Small intestine (tissue), 7 donors: ENCODE measurements at regions not wholly inside any gene's neighbourhood (a gene's known extent, or its start where the extent isn't known, plus 50 kb on each side); places are given as distances from the start of the nearest gene placed in this dataset.

Source experiments
- DNase-seq, 2 donors: peaks; one replicate each; pipeline versions ENCODE4 v3.0.0 to v3.0.0-alpha.2; 2013
- FAIRE-seq: peaks from 2 replicates; lab custom pipeline; 2012; peaks lifted over from hg19 to GRCh38; lab: Jason Lieb, UNC
- H3K27ac ChIP-seq, 3 donors: one replicate each; pipeline ENCODE4 v1.5.1; 2013; ENCODE audit warnings: low read length in 2 of 3, mild to moderate bottlenecking in 2 of 3, control low read depth in 1 of 3, inconsistent platforms in 1 of 3, low read depth in 1 of 3, moderate library complexity in 1 of 3
- H3K27me3 ChIP-seq, 3 donors: one replicate each; pipeline ENCODE4 v1.6.1; 2013; ENCODE audit warnings: low read length in 3 of 3, inconsistent platforms in 1 of 3; ENCODE audit not compliant: control insufficient read depth in 3 of 3, insufficient read depth in 3 of 3
- H3K36me3 ChIP-seq, 3 donors: one replicate each; pipeline ENCODE4 v1.6.1; 2013; ENCODE audit warnings: low read length in 3 of 3, inconsistent platforms in 1 of 3, low read depth in 1 of 3, mild to moderate bottlenecking in 1 of 3, moderate library complexity in 1 of 3; ENCODE audit not compliant: control insufficient read depth in 3 of 3, insufficient read depth in 2 of 3
- H3K4me1 ChIP-seq, 3 donors: one replicate each; pipeline ENCODE4 v1.6.1; 2013; ENCODE audit warnings: low read length in 2 of 3, inconsistent platforms in 1 of 3, low read depth in 1 of 3, mild to moderate bottlenecking in 1 of 3, moderate library complexity in 1 of 3; ENCODE audit not compliant: control insufficient read depth in 3 of 3, insufficient read depth in 2 of 3
- H3K4me3 ChIP-seq, 3 donors: one replicate each; pipeline ENCODE4 v1.5.1; 2013; ENCODE audit warnings: low read length in 3 of 3, control low read depth in 1 of 3, inconsistent platforms in 1 of 3, low read depth in 1 of 3, mild to moderate bottlenecking in 1 of 3, moderate library complexity in 1 of 3
- H3K9me3 ChIP-seq, 2 donors: one replicate each; pipeline ENCODE4 v1.6.1; 2013; ENCODE audit warnings: low read depth in 1 of 2, low read length in 1 of 2; ENCODE audit not compliant: control insufficient read depth in 2 of 2, insufficient read depth in 1 of 2
- WGBS, 3 donors: extraction: QIAGEN DNeasy Blood & Tissue Kit; methylation state at CpG; one replicate each; pipeline ENCODE4 v1.1.7; 2013; 5-methylcytosine and 5-hydroxymethylcytosine counted together
- donor health status: healthy with polysubstance abuse.
- donor health status: control.
- donor health status: control.
- donor health status: Bipolar disorder and iron deficiency.
- donor health status: healthy.

DNA sequence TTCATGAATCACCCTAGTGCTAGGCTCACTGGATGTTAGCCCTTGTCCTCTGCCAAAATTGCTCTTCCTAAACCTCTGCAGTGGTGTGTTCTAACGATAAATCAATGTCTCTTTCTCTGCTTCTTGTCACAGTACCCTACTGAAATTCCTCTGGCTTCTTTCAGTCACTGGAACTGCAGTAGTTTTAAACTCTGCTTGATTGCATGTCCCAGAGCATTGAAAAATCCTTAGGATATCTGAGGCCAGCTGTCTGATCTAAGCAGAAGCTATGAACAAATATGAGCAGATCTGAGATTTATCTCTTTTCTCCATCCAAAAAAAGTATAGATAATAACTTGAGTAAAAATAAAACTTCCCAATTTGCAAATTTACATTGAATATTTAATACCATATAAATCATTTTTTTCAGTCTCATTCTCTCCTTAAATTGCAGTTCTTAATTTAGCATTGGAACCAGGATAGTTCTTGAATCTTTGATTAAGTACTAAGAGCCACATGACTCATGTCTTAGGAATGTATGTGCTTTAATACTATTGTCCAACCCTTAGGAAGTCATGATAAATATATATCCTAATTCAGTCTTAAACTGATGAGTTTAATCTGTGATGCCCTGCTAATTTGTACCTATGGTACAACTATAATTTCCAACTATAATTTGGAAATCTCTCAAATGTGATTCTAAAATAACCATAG lies 169.7 kb downstream of the PDHA2 start:
- FAIRE-seq = no peak
- no peaks in the 10 kb centered on the region for H3K27me3 ChIP-seq
- H3K4me3 ChIP-seq = no peak overlapping the region

DNA sequence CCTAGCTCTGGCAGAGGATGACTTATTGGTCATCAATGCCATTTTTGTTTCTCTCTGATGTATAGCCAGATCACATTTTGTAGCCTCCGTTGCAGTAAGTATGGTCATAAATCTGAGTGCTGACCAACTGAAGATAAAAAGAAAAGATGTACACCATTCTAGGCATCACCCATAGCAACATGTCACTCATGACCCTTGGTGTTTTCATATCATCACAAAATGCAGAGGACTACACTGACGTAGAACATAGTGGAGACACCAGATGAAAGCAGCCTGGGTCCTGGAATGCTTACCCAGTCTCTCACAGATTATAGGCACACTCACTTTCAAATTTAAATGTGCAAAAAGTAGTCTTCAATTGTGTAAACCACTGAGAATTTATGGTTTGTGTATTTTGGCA lies 172.8 kb downstream of the PDHA2 start:
- H3K9me3 ChIP-seq = no peaks in the 10 kb centered on the region
- no peaks in the 10 kb centered on the region for H3K36me3 ChIP-seq
- H3K27ac ChIP-seq = no peak overlapping the region
- H3K4me3 ChIP-seq = no peak overlapping the region
- 40 to 54% (median 44%) methylated on average over 2 of the region's 2 CpGs for WGBS, 3 donors
- H3K27me3 ChIP-seq = no peaks in the 10 kb centered on the region
- DNase-seq = no peak
- H3K4me1 ChIP-seq = no peaks in the 10 kb centered on the region
- no peak for FAIRE-seq

More for the DNA sequence above, 169.7 kb downstream of the PDHA2 start:
- Histone ChIP-seq H3K36me3 (no peaks in the 10 kb centered on the region), H3K9me3 (no peaks in the 10 kb centered on the region), H3K4me1 (no peaks in the 10 kb centered on the region), H3K27ac (no peak overlapping the region)
- WGBS, 3 donors = 50 to 71% (median 57%) methylated on average over 1 of the region's 1 CpG
- no peak for DNase-seq

DNA sequence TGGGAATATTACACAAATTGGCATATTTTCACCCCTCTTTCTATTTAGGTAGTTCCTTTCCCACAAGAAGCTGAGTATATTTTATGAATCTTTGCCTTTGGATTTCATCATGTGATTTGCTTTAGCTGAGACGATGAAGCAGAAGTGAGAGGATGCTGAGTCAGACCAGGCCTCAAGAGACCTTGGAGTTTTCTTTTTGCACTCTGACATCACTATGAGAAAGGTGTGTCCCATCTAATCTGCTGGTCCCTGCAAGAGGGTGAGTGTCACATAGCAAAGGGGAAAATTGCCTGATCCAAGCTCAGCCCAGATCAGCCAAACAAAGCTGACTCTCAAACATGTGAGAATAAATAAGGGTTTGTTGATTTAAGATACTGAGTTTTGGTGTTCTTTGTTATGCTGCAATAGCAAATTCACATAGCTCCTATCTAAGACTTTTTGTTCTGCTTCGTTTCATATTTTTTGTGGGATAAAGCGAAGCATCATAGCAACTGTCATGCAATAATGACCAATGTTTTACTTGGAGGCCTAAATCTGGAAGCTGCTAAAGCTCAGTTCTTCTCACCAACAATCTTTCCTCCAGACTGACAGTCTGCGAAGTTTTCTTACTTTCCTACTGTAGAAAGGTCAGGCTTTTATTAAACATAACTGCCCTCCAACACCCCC lies 176.9 kb downstream of the PDHA2 start:
- Histone ChIP-seq H3K4me1 (no peaks in the 10 kb centered on the region), H3K9me3 (no peaks in the 10 kb centered on the region), H3K36me3 (no peaks in the 10 kb centered on the region), H3K27me3 (no peaks in the 10 kb centered on the region), H3K27ac (no peak overlapping the region), H3K4me3 (no peak overlapping the region)
- DNase-seq = no peak
- no peak for FAIRE-seq
- WGBS, 3 donors = 63 to 70% (median 67%) methylated on average over 4 of the region's 4 CpGs

DNA sequence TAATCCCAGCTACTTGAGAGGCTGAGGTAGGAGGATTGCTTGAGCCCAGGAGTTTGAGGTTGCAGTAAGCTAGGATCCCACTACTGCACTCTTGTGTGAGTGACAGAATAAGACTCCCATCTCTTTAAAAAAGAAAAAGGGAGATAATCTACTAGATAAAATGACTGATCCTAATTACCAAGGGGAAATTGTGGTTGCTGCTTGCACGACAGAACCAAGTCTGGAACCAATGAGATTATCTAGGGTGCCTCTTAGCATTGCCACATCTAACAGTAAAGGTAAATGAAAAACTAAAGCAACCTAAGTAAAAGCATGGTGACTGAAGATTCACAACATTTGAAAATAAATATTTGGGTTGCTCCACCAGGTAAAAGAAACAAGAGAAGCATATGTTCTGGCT lies 185.1 kb downstream of the PDHA2 start:
- H3K27ac ChIP-seq = no peak overlapping the region
- no peaks in the 10 kb centered on the region for H3K4me1 ChIP-seq
- H3K9me3 ChIP-seq = no peaks in the 10 kb centered on the region
- FAIRE-seq = no peak
- no peak for DNase-seq
- no peak overlapping the region for H3K4me3 ChIP-seq
- 24 to 47% (median 34%) methylated on average over 1 of the region's 1 CpG for WGBS, 3 donors
- H3K36me3 ChIP-seq = no peaks in the 10 kb centered on the region
- H3K27me3 ChIP-seq = no peaks in the 10 kb centered on the region

DNA sequence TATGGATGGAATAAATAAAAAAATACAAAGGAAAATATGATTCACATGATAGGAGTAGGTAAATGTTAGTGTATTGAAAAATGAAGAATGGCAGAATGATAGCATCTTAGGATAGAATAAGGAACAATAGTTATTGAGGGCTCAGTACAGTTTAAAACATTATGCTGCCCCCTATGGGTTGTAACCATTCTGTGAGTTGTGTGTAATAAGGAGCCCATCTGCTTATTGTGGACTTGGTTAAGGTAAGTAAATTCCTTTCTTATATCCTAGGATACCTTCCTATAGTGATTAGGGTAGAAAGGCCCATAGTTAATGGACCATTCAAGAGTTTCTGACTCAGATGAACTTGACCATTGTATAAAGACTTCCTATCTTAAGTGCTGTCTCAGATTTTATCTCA lies 195.8 kb downstream of the PDHA2 start:
- Histone ChIP-seq H3K36me3 (no peaks in the 10 kb centered on the region), H3K4me1 (no peaks in the 10 kb centered on the region), H3K9me3 (no peaks in the 10 kb centered on the region), H3K4me3 (no peak overlapping the region), H3K27ac (no peak overlapping the region), H3K27me3 (no peaks in the 10 kb centered on the region)
- no peak for DNase-seq
- no peak for FAIRE-seq

DNA sequence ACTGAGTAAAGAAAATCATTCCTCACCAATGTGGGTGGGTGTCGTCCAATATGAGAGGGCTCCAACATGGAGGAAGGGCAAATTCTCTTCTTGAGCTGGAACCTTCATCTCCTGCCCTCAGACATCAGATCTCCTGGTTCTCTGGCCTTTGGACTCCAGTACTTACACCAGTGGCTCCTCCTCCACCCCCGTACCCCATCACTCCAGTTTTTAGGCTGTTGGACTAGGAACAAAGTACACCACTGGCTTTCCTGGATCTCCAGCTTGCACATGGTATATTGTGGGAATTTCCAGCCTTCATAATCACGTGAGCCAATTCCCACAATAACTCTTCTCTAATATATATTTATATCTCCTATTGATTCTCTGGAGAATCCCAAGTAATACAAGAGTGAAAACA lies 196.9 kb downstream of the PDHA2 start:
- Histone ChIP-seq H3K27me3 (no peaks in the 10 kb centered on the region), H3K27ac (no peak overlapping the region), H3K36me3 (no peaks in the 10 kb centered on the region), H3K9me3 (no peaks in the 10 kb centered on the region), H3K4me3 (no peak overlapping the region), H3K4me1 (no peaks in the 10 kb centered on the region)
- DNase-seq = no peak
- FAIRE-seq = no peak
- WGBS, 3 donors = 42 to 66% (median 44%) methylated on average over 3 of the region's 3 CpGs

DNA sequence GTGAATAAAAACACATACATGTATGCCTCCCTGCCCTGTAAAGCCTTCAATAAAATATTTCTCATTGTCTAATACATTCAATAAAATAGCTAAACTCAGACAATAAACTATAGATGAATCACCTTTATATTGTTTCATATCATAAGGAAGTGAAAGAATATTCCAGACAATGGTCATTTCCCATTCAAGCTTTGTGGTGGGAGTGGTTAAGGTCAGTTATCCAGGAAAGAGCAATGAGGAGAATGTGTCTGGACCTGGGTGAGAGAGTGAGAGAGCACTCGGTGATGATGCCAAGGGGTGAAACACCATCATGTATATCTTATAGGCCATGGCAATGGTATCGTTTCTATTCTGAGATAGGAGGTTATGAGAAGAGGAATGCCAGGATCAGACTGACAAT lies 197.8 kb downstream of the PDHA2 start:
- H3K27ac ChIP-seq = no peak overlapping the region
- H3K4me1 ChIP-seq = no peaks in the 10 kb centered on the region
- H3K9me3 ChIP-seq = no peaks in the 10 kb centered on the region
- H3K27me3 ChIP-seq = no peaks in the 10 kb centered on the region
- DNase-seq (no peak), FAIRE-seq (no peak)
- WGBS, 3 donors = 81 to 87% (median 86%) methylated on average over 2 of the region's 2 CpGs
- H3K4me3 ChIP-seq = no peak overlapping the region
- H3K36me3 ChIP-seq = no peaks in the 10 kb centered on the region

DNA sequence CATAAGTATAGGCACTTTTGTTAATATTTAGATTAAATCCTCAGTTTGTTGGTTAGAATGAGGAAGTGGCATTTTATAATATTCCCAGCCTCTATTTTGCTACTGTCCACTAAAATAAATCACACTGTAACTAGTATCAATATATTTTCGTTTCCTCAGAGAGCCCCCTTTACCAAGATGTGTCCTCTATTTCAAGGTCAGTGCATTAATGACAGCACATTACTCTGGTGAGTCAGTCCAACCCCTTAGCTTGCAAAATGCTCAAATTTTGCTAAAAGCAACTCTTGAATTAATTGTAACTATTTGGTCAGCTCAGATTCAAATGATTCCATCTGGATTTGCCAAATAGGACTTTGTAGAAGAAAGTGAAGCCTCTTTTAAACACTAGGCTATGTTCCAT lies 199.3 kb downstream of the PDHA2 start:
- no peak overlapping the region for H3K27ac ChIP-seq
- no peak for DNase-seq
- H3K9me3 ChIP-seq = no peaks in the 10 kb centered on the region
- no peak overlapping the region for H3K4me3 ChIP-seq
- no peaks in the 10 kb centered on the region for H3K27me3 ChIP-seq
- no peak for FAIRE-seq
- no peaks in the 10 kb centered on the region for H3K4me1 ChIP-seq
- WGBS, 3 donors = 20 to 30% (median 29%) methylated on average over 1 of the region's 1 CpG
- H3K36me3 ChIP-seq = no peaks in the 10 kb centered on the region
